Iris pigment epithelial cell (primary cell): ENCODE measurements at regions not wholly inside any gene's neighbourhood (a gene's known extent, or its start where the extent isn't known, plus 50 kb on each side); places are given as distances from the start of the nearest gene placed in this dataset.

Experiments used
- DNase-seq: peaks from one replicate; pipeline ENCODE4 v3.0.0-alpha.2; 2011; ENCODE audit warnings: low read depth

DNA sequence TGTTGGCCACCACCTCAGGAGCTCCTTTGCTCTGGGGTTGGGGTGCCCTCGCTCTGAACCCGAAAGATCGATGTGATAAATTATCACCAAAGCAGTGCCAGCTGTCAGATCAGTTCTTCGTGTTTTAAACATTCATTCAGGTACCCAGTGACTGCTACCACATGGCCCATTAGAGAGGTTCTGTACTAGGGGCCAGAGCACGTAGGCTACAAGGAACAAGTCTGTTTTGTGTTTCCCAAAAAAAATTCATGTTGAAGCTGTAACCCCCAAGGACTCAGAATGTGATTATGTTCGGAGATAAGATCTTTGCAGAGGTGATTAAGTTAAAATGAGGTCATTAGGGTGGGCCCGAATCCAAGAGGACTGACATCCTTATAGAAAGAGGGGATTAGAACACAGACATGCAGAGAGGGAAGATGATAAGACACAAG, 526.9 kb downstream of the NPHP4 start:
- no peak for DNase-seq

- DNase-seq, result no peak
These were observed 527.9 kb downstream of the NPHP4 start for GRCh38 chr1:5464366-5464765.

GRCh38 chr1:5460974-5461373, 531.3 kb downstream of the NPHP4 start:
- DNase-seq, result no peak

GRCh38 chr1:5459839-5460610, 532.2 kb downstream of the NPHP4 start:
- no peak for DNase-seq

GRCh38 chr1:5458248-5458647, 534.0 kb downstream of the NPHP4 start:
- no peak for DNase-seq

GRCh38 chr1:5456090-5456811, 536.0 kb downstream of the NPHP4 start:
- no peak for DNase-seq

DNA sequence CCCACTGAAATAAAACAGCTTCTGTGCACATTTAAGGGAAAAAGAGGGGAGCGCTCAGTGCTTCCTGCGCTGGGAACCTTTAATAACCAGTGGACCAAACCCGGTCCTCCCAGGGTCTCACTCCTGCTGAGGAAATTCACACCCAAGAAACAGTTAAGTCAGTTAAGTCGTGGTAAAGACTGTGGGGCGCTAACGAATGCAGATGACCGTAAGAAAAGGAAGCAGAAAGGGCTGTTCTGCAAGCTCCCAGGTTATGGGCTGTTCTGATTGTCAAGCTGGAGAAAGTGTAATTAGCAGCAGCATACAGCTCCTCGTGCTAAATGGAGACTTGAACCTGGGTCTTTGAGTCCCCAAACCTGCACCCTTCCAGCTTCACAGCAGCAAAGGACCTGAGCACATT, 536.6 kb downstream of the NPHP4 start:
- DNase-seq, result no peak

- DNase-seq, result no peak
These were observed 537.2 kb downstream of the NPHP4 start for GRCh38 chr1:5455056-5455455.

DNA sequence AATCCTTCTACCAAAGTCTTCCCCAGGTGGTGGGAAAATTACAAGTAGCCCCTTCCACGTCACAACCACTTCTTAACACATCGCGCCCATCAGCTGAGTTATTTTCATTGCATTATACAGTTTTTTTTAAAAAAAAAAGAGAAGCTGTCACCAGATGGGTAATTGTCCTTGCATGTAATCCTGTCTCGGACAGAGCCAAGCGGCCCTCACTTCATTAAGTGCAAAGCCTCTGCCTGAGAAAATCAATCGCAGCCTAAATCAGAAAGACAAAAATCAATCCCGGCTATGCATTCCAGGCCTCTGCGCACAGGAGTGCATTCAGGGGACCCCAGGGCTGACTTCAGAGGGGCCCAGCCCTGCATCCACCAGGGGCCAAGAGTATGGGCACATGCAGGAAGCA, 538.9 kb downstream of the NPHP4 start:
- DNase-seq, result no peak

- DNase-seq, result no peak
These were observed 540.6 kb downstream of the NPHP4 start for GRCh38 chr1:5451671-5452070.

GRCh38 chr1:5448486-5448885, 543.7 kb downstream of the NPHP4 start:
- no peak for DNase-seq

- no peak for DNase-seq
These were observed 544.7 kb downstream of the NPHP4 start for GRCh38 chr1:5447503-5447960.

DNA sequence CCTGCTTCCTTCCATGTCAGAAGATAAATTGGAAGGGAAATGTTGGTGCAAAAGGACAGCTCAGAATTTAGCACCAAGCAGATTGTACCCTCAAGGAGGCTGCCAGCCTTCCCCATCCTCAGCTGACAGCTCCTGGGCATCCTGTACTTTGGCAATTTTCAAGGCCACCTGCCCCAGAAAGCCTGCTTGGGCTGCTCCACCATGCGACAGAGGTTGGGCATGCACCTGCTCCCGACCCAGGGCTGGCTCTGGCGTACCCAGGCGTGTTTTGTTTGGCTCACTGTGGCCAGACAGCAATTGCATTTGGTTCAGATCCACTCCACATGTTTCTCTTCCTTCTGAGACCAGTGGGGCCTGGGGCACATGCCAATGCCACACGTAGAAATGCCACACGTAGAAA, 547.8 kb downstream of the NPHP4 start:
- no peak for DNase-seq

DNA sequence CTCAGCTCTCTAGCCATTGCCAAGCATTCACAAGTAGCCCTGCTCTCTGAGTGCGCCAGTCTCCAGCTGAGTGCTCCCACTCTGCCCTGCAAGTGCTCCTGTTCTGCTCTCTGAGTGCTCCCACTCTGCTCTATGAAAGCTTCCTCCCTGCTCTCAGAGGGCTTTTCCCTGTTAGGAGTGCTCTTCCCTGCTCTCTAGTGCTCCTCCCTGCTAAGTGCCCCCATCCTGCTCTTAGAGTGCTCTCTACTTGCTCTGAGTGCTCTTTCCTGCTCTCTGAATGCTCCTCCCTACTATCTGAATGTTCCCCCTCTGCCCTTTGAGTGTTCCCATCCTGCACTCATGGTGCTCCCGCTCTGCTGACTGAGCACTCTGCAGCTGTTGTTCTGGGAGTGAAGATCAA, 555.4 kb downstream of the NPHP4 start:
- no peak for DNase-seq

GRCh38 chr1:5435414-5435813, 556.8 kb downstream of the NPHP4 start:
- no peak for DNase-seq

- DNase-seq, result no peak
These were observed 559.8 kb downstream of the NPHP4 start for GRCh38 chr1:5432436-5432835.

GRCh38 chr1:5430911-5431697, 561.1 kb downstream of the NPHP4 start:
- DNase-seq, result no peak

- DNase-seq, result no peak
These were observed 562.1 kb downstream of the NPHP4 start for GRCh38 chr1:5430136-5430535.

- DNase-seq, result no peak
These were observed 563.9 kb downstream of the NPHP4 start for GRCh38 chr1:5428351-5428750.

DNA sequence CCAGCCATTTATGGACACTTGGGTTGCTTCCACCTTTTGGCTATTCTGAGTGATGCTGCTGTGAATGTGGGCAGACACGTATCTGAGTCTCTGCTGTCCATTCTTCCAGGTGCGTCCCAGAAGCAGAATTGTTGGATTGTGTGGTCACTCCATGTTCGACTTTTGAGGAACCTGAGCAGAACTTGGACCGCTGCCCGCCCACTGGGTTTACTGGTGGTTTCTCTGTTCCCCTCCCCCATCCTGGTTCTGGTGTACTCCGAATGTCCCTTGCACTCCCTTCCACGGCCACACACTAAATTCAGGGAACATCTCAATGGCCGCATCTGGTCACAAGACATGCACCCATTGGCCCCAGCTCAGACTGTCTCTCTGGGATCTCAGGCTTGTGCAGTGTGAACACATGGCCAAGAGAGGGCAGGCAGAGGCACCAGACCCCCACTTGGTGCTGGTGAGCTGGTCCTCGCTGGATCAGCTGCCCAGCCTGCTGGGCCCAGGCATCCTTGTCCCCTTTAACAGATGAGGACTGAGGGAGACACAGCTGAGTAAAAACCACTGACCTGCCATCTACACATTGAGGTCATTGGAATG, 565.1 kb downstream of the NPHP4 start:
- DNase-seq, result no peak

DNA sequence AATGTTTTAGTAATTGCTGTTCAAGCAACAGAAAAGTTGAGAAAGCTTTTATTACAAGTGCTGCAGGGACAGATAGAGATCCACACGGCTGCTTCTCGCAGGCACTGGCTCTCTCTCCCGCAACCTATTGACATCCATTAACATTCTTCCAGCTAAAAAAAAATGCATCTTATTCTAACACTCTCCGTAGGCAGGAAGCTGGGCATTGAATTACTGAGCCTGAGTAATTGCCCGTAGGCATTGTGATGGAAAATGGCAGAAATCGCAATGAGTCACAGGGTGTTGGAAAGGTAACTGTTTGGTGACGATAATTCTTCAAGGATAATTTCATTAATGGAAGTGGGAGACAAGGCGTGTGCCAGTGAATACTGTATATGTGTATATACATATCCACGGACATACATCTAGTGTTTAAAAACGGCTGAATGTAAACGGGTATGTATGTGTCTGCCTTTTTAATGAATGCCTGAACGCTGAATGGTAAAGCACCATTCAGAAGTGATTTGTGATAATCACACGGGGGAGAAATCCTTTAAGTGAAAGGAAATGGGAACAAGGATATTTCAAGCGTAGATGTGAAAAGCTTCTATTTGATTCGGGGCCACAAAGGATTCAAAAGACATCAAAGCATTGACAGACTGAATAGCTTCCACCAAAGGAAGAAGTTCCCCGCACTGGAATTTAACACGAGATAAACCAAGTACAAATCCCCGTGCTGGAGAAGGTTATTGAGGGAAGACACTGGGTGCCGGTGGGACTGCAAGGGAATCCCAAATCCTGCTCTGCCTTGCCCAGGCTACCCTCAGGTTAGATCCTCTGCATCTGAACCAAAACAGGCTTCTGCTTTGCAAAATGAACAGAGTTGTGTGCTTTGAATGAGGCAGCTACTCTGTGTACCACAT, 567.2 kb downstream of the NPHP4 start:
- no peak for DNase-seq
